ENCODE measurements at regions not wholly inside any gene's neighbourhood (a gene's known extent, or its start where the extent isn't known, plus 50 kb on each side); places are given as distances from the start of the nearest gene placed in this dataset.

GRCh38 chr2:67567886-67568285, 170.8 kb downstream of the ETAA1 start (continued):
- TF ChIP-seq, protein P1, sequence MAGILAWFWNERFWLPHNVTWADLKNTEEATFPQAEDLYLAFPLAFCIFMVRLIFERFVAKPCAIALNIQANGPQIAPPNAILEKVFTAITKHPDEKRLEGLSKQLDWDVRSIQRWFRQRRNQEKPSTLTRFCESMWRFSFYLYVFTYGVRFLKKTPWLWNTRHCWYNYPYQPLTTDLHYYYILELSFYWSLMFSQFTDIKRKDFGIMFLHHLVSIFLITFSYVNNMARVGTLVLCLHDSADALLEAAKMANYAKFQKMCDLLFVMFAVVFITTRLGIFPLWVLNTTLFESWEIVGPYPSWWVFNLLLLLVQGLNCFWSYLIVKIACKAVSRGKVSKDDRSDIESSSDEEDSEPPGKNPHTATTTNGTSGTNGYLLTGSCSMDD (CRISPR knock-in tag; IDR thresholded peaks at IDR 0.05): no peak
- TF ChIP-seq, protein P2, sequence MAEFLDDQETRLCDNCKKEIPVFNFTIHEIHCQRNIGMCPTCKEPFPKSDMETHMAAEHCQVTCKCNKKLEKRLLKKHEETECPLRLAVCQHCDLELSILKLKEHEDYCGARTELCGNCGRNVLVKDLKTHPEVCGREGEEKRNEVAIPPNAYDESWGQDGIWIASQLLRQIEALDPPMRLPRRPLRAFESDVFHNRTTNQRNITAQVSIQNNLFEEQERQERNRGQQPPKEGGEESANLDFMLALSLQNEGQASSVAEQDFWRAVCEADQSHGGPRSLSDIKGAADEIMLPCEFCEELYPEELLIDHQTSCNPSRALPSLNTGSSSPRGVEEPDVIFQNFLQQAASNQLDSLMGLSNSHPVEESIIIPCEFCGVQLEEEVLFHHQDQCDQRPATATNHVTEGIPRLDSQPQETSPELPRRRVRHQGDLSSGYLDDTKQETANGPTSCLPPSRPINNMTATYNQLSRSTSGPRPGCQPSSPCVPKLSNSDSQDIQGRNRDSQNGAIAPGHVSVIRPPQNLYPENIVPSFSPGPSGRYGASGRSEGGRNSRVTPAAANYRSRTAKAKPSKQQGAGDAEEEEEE (CRISPR knock-in tag; IDR thresholded peaks at IDR 0.05; ENCODE audit: borderline replicate concordance): no peak
- TF ChIP-seq ZNF354B (CRISPR knock-in tag; IDR thresholded peaks at IDR 0.05): no peak
- TF ChIP-seq ZSCAN25 (CRISPR knock-in tag; IDR thresholded peaks at IDR 0.05): no peak
- no peak for TF ChIP-seq NCOA5 (CRISPR knock-in tag; IDR thresholded peaks at IDR 0.05)
- no peak for TF ChIP-seq ZNF101 (CRISPR knock-in tag; IDR thresholded peaks at IDR 0.05; ENCODE audit: borderline replicate concordance, low read depth)
- TF ChIP-seq TRIM24 (CRISPR knock-in tag; IDR thresholded peaks at IDR 0.05): no peak

DNA sequence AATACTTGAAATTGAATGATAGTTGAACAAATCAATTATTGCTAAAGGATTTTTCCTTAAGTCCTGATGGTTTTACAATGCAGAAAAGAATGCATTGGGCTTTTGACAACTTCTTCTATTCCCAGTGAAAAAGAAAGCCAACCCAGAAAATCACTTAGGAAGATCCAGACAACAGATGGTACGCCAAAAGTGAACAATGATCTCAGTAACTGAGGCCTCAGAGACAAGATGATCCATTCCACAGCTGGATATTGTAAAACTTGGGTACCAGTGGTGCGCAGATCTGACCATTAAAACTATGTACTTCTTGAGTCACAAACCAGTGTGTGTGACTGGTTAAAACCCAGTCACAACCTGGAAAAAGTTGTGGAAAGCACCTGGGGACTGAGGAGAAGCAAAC, 173.5 kb downstream of the ETAA1 start:
- DNase-seq (ENCODE audit: low spot score) (no peak), ATAC-seq (no peak), FAIRE-seq (no peak)
- CTCF ChIA-PET (ENCODE audit: low intra/inter-chr PET ratio, low total read pairs): no interaction called here
- Histone ChIP-seq H3K4me3 (replicated peaks in 1 of 3; ENCODE audit: insufficient read depth in 1 of 3, low read depth in 2 of 3, low read length in 3 of 3) (no peak overlapping the region), H3K9me3 (ENCODE audit: low read length) (peaks cover 86% of the 10 kb centered on the region), H3K4me1 (ENCODE audit: insufficient read depth, low read length) (no peaks in the 10 kb centered on the region), H3K79me2 (ENCODE audit: insufficient read depth, low read length) (no peaks in the 10 kb centered on the region), H3K9ac (ENCODE audit: insufficient read depth, low read depth, low read length) (no peak overlapping the region), H3K27me3 (ENCODE audit: control insufficient read depth in 1 of 2, insufficient read depth in 2 of 2, low read length in 2 of 2) (no peaks in the 10 kb centered on the region), H3K27ac (ENCODE audit: extremely low read length, insufficient read depth, low read length) (no peak overlapping the region), H4K20me1 (ENCODE audit: insufficient read depth, low read length) (no peaks in the 10 kb centered on the region), H3K36me3 (replicated peaks in 1 of 2; ENCODE audit: control insufficient read depth in 1 of 2, insufficient read depth in 2 of 2, low read length in 2 of 2) (no peaks in the 10 kb centered on the region), H3K4me2 (ENCODE audit: low read depth, low read length) (no peak overlapping the region), H2AFZ (ENCODE audit: low read length) (no peak overlapping the region)
- POLR2A ChIA-PET: no interaction called here
- WGBS (ENCODE audit: low lambda C conversion rate): 13% methylated on average over 2 of the region's 2 CpGs
- intact Hi-C loops (cut with micrococcal nuclease; ENCODE audit: unreplicated experiment) (no loop called here), in situ Hi-C loops (cut with HindIII; ENCODE audit: extremely low pct_ligation_motif_present, low pct_unique_long_range_greater_than_20kb) (no loop called here)
- no TSS peak for BruUV-seq (replicated peaks)
- no peak for TF ChIP-seq ZNF574 (CRISPR knock-in tag; IDR thresholded peaks at IDR 0.05)
- no peak for TF ChIP-seq CEBPZ (IDR thresholded peaks at IDR 0.05; ENCODE audit: low read length)
- no peak for TF ChIP-seq ZC3H4 (CRISPR knock-in tag; IDR thresholded peaks at IDR 0.05; ENCODE audit: borderline replicate concordance)
- no peak for TF ChIP-seq THAP11 (CRISPR knock-in tag; IDR thresholded peaks at IDR 0.05)
- no peak for TF ChIP-seq GABPA (IDR thresholded peaks at IDR 0.05; ENCODE audit: low read depth, low read length)
- TF ChIP-seq GABPA (CRISPR knock-in tag; IDR thresholded peaks at IDR 0.05; ENCODE audit: low read depth): no peak
